HG02884 (cell line): ENCODE measurements at regions not wholly inside any gene's neighbourhood (a gene's known extent, or its start where the extent isn't known, plus 50 kb on each side); places are given as distances from the start of the nearest gene placed in this dataset.

Source experiments
- ATAC-seq: cut with Tn5 transposase; IDR thresholded peaks from one replicate; pipeline ENCODE4 v1.9.1; 2021; ENCODE audit warnings: mild to moderate bottlenecking, moderate library complexity; ENCODE audit not compliant: unreplicated experiment

- no peak for ATAC-seq
Observed at GRCh38 chr12:63321373-63321772, 170.4 kb upstream of the AVPR1A start.

- ATAC-seq, result no peak
Observed at GRCh38 chr12:63319936-63320633, 169.1 kb upstream of the AVPR1A start.

- ATAC-seq, result no peak
Observed at GRCh38 chr12:63319386-63319785, 168.4 kb upstream of the AVPR1A start.

GRCh38 chr12:63318933-63319332, 167.9 kb upstream of the AVPR1A start:
- ATAC-seq, result no peak

- ATAC-seq, result no peak
Observed at GRCh38 chr12:63318313-63318712, 167.3 kb upstream of the AVPR1A start.

- no peak for ATAC-seq
Observed at GRCh38 chr12:63317880-63318279, 166.9 kb upstream of the AVPR1A start.

- ATAC-seq, result no peak
Observed at GRCh38 chr12:63317286-63317846, 166.4 kb upstream of the AVPR1A start.

- no peak for ATAC-seq
Observed at GRCh38 chr12:63313139-63313538, 162.1 kb upstream of the AVPR1A start.

- no peak for ATAC-seq
Observed at GRCh38 chr12:63308671-63309070, 157.7 kb upstream of the AVPR1A start.

GRCh38 chr12:63307849-63308248, 156.8 kb upstream of the AVPR1A start:
- no peak for ATAC-seq

GRCh38 chr12:63305901-63306875, 155.2 kb upstream of the AVPR1A start:
- no peak for ATAC-seq

- ATAC-seq, result no peak
Observed at GRCh38 chr12:63304887-63305316, 153.9 kb upstream of the AVPR1A start.

GRCh38 chr12:63302941-63303536, 152.0 kb upstream of the AVPR1A start:
- no peak for ATAC-seq

- peak; percentile 68 for ATAC-seq
Observed at GRCh38 chr12:63302269-63302940, 151.4 kb upstream of the AVPR1A start.

- ATAC-seq, result no peak
Observed at GRCh38 chr12:63301311-63301710, 150.3 kb upstream of the AVPR1A start.

- no peak for ATAC-seq
Observed at GRCh38 chr12:63298386-63298930, 147.5 kb upstream of the AVPR1A start.

- ATAC-seq, result no peak
Observed at GRCh38 chr12:63294327-63294632, 143.3 kb upstream of the AVPR1A start.

GRCh38 chr12:63292471-63293221, 141.6 kb upstream of the AVPR1A start:
- ATAC-seq, result no peak

GRCh38 chr12:63276537-63277365, 125.8 kb upstream of the AVPR1A start:
- peak; percentile 73 for ATAC-seq
